IPS-15b (cell line): ENCODE measurements at regions not wholly inside any gene's neighbourhood (a gene's known extent, or its start where the extent isn't known, plus 50 kb on each side); places are given as distances from the start of the nearest gene placed in this dataset.
A peak's percentile ranks its signal among the peaks of the same experiment; 100 is the strongest.

ENCODE experiments used
- H3K27me3 ChIP-seq: one replicate; pipeline ENCODE4 v1.6.1; 2013; ENCODE audit warnings: low read length; ENCODE audit not compliant: control insufficient read depth, insufficient read depth
- H3K36me3 ChIP-seq: one replicate; pipeline ENCODE4 v1.6.1; 2013; ENCODE audit warnings: low read length; ENCODE audit not compliant: control insufficient read depth, insufficient read depth
- H3K4me1 ChIP-seq: one replicate; pipeline ENCODE4 v1.6.1; 2013; ENCODE audit warnings: mild to moderate bottlenecking, low read length; ENCODE audit not compliant: control insufficient read depth, insufficient read depth
- H3K4me3 ChIP-seq: one replicate; pipeline ENCODE4 v1.5.1; 2013; ENCODE audit warnings: low read depth, low read length
- H3K9ac ChIP-seq: one replicate; pipeline ENCODE4 v1.6.1; 2013; ENCODE audit warnings: low read depth, mild to moderate bottlenecking, low read length
- H3K9me3 ChIP-seq: one replicate; pipeline ENCODE4 v1.6.1; 2013; ENCODE audit warnings: mild to moderate bottlenecking, low read length; ENCODE audit not compliant: control insufficient read depth, insufficient read depth

- no peaks in the 10 kb centered on the region for H3K36me3 ChIP-seq
- H3K27me3 ChIP-seq, result no peaks in the 10 kb centered on the region
- H3K4me1 ChIP-seq, result no peaks in the 10 kb centered on the region
- H3K9me3 ChIP-seq, result no peaks in the 10 kb centered on the region
- H3K9ac ChIP-seq, result no peak overlapping the region
- no peak overlapping the region for H3K4me3 ChIP-seq
These were observed 500.3 kb upstream of the SMIM21 start for GRCh38 chr18:75927791-75928190.

- no peak overlapping the region for H3K4me3 ChIP-seq
- no peaks in the 10 kb centered on the region for H3K27me3 ChIP-seq
- H3K9ac ChIP-seq, result no peak overlapping the region
- no peaks in the 10 kb centered on the region for H3K36me3 ChIP-seq
- H3K4me1 ChIP-seq, result no peaks in the 10 kb centered on the region
- no peaks in the 10 kb centered on the region for H3K9me3 ChIP-seq
These were observed 499.3 kb upstream of the SMIM21 start for GRCh38 chr18:75926811-75927210.

GRCh38 chr18:75923169-75923568 lies 495.7 kb upstream of the SMIM21 start:
- Histone ChIP-seq H3K9me3 (no peaks in the 10 kb centered on the region), H3K4me3 (no peak overlapping the region), H3K9ac (no peak overlapping the region), H3K27me3 (no peaks in the 10 kb centered on the region), H3K36me3 (no peaks in the 10 kb centered on the region), H3K4me1 (no peaks in the 10 kb centered on the region)

- H3K9me3 ChIP-seq, result no peaks in the 10 kb centered on the region
- peak overlapping the region; percentile 68 for H3K4me3 ChIP-seq
- no peak overlapping the region for H3K9ac ChIP-seq
- no peaks in the 10 kb centered on the region for H3K36me3 ChIP-seq
- peaks cover 20% of the 10 kb centered on the region for H3K27me3 ChIP-seq
- no peaks in the 10 kb centered on the region for H3K4me1 ChIP-seq
These were observed 489.1 kb upstream of the SMIM21 start for GRCh38 chr18:75916624-75916982.

GRCh38 chr18:75915941-75916623 lies 488.6 kb upstream of the SMIM21 start:
- Histone ChIP-seq H3K4me3 (peak overlapping the region; percentile 68), H3K36me3 (no peaks in the 10 kb centered on the region), H3K9ac (no peak overlapping the region), H3K4me1 (no peaks in the 10 kb centered on the region), H3K9me3 (no peaks in the 10 kb centered on the region), H3K27me3 (peaks cover 20% of the 10 kb centered on the region)

DNA sequence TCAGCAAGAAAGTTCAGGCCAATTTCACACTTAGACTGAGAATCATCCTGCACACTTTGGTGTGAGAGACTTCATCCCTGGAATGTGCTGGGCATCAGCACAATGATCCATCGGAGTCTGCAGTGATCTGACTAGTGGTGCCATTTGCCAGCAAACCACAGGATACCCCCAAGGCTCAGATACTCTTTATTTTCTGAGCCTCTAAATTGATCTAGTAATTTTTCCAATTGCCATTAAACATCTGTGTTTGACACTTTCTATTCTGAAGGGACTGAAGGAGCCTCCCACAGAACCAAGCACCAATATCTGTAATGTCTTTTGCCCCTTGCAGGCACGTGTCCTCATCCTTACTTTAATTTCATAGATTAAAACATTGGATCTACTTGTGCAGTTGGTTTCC lies 485.3 kb upstream of the SMIM21 start:
- H3K4me3 ChIP-seq, result no peak overlapping the region
- H3K9ac ChIP-seq, result no peak overlapping the region
- H3K4me1 ChIP-seq, result no peaks in the 10 kb centered on the region
- peaks cover 18% of the 10 kb centered on the region for H3K27me3 ChIP-seq
- H3K36me3 ChIP-seq, result no peaks in the 10 kb centered on the region
- no peaks in the 10 kb centered on the region for H3K9me3 ChIP-seq

DNA sequence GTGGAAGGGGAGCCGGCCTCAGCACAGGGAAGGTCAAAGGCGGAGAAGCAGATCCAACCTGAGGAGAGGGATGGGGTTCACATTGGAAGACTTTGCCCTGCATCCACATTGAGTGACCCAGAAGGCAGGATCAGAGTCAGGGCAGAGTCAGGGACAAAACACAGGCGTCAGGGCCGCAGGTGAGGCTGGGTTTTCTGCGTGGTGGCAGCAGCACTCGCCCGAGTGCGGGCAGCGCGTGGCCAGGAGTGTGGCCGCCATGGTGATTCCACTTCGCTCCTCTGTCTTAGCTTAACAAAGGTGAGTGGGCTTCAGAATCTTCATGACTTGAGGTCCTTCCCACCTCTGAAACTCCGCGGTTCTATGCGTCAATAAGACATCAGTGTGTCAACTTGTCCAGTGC lies 476.9 kb upstream of the SMIM21 start:
- Histone ChIP-seq H3K36me3 (no peaks in the 10 kb centered on the region), H3K4me1 (no peaks in the 10 kb centered on the region), H3K9ac (no peak overlapping the region), H3K27me3 (no peaks in the 10 kb centered on the region), H3K9me3 (no peaks in the 10 kb centered on the region), H3K4me3 (no peak overlapping the region)

GRCh38 chr18:75898651-75899050 lies 471.1 kb upstream of the SMIM21 start:
- Histone ChIP-seq H3K9me3 (no peaks in the 10 kb centered on the region), H3K9ac (no peak overlapping the region), H3K36me3 (no peaks in the 10 kb centered on the region), H3K27me3 (no peaks in the 10 kb centered on the region), H3K4me1 (no peaks in the 10 kb centered on the region), H3K4me3 (no peak overlapping the region)

DNA sequence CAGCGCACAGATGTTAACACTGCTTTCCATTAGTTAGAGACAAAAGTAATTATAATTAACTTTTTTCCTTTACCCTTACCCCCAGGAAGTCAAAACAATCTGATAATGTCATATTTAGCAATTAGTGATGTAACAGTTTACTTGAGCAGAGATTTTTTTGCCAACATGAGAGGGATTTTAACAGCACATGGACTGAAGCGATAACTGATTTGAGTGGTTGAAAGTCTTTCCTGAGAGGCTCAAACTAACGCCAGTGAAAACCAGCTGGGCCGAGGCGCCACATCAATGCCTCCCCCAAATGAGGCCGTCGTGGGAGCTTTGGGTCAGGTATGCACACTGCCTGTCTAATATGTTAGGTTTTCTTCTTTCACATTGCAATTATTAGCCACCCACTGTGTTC lies 469.9 kb upstream of the SMIM21 start:
- H3K27me3 ChIP-seq, result no peaks in the 10 kb centered on the region
- no peaks in the 10 kb centered on the region for H3K9me3 ChIP-seq
- no peak overlapping the region for H3K4me3 ChIP-seq
- H3K9ac ChIP-seq, result no peak overlapping the region
- H3K36me3 ChIP-seq, result no peaks in the 10 kb centered on the region
- H3K4me1 ChIP-seq, result no peaks in the 10 kb centered on the region

- Histone ChIP-seq H3K9me3 (no peaks in the 10 kb centered on the region), H3K36me3 (no peaks in the 10 kb centered on the region), H3K4me3 (no peak overlapping the region), H3K9ac (no peak overlapping the region), H3K27me3 (no peaks in the 10 kb centered on the region), H3K4me1 (no peaks in the 10 kb centered on the region)
These were observed 469.4 kb upstream of the SMIM21 start for GRCh38 chr18:75896865-75897264.

- no peak overlapping the region for H3K9ac ChIP-seq
- H3K4me3 ChIP-seq, result no peak overlapping the region
- no peaks in the 10 kb centered on the region for H3K27me3 ChIP-seq
- no peaks in the 10 kb centered on the region for H3K9me3 ChIP-seq
- H3K4me1 ChIP-seq, result no peaks in the 10 kb centered on the region
- H3K36me3 ChIP-seq, result no peaks in the 10 kb centered on the region
These were observed 467.6 kb upstream of the SMIM21 start for GRCh38 chr18:75895135-75895534.

DNA sequence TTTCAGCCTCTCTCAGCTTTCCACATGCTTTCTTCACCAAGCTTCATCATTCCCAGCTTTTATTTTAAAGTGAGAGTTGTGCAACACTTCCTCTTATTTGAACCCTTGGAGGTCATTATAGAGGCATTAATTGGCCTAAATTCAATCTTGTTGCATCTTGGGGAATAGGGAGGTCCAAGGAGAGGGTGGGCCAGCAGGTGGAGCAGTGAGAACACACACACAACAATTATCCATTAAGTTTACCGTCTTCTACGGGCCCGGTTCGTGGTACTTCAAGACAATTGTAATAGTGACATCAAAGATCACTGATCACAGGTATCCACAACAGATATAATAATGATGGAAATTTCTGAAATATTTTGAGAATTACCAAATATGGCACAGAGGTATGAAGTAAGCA lies 457.2 kb upstream of the SMIM21 start:
- Histone ChIP-seq H3K36me3 (no peaks in the 10 kb centered on the region), H3K4me1 (no peaks in the 10 kb centered on the region), H3K9ac (no peak overlapping the region), H3K27me3 (no peaks in the 10 kb centered on the region), H3K4me3 (no peak overlapping the region), H3K9me3 (no peaks in the 10 kb centered on the region)
